Activated naive CD8-positive, alpha-beta T cell treated with anti-CD3 and anti-CD28 coated beads for 36 hours (primary cell): ENCODE measurements at regions not wholly inside any gene's neighbourhood (a gene's known extent, or its start where the extent isn't known, plus 50 kb on each side); places are given as distances from the start of the nearest gene placed in this dataset.
"Not testable (repeated sequence)": the region's sequence is repeated elsewhere in the genome, so short reads cannot be mapped to it uniquely, and the experiment has no call there.

ENCODE experiments used
- DNase-seq: peaks from one replicate; pipeline ENCODE4 v3.0.0; 2021
- H3K27ac Mint-ChIP-seq: one replicate; pipeline ENCODE4 v1.8.0; 2022; ENCODE audit warnings: mild to moderate bottlenecking, moderate library complexity, mixed read lengths
- H3K27me3 Mint-ChIP-seq: one replicate; pipeline ENCODE4 v1.8.0; 2022; ENCODE audit warnings: mild to moderate bottlenecking, mixed read lengths
- H3K36me3 Mint-ChIP-seq: one replicate; pipeline ENCODE4 v1.8.0; 2021; ENCODE audit warnings: mild to moderate bottlenecking, mixed read lengths
- H3K4me1 Mint-ChIP-seq: one replicate; pipeline ENCODE4 v1.8.0; 2021; ENCODE audit warnings: mixed read lengths
- H3K4me3 Mint-ChIP-seq: one replicate; pipeline ENCODE4 v1.8.0; 2022; ENCODE audit warnings: mild to moderate bottlenecking, moderate library complexity, mixed read lengths
- H3K9me3 Mint-ChIP-seq: one replicate; pipeline ENCODE4 v1.8.0; 2022; ENCODE audit warnings: mixed read lengths

GRCh38 chr6:159642995-159643394 is 50.0 kb downstream of the SOD2 start:
- Mint-ChIP-seq H3K4me1 (peaks cover 3% of the 10 kb centered on the region), H3K9me3 (peaks cover 13% of the 10 kb centered on the region), H3K4me3 (no peak overlapping the region), H3K36me3 (peaks cover 19% of the 10 kb centered on the region), H3K27ac (no peak overlapping the region), H3K27me3 (no peaks in the 10 kb centered on the region)
- DNase-seq, result no peak

GRCh38 chr6:159642481-159642880 is 50.6 kb downstream of the SOD2 start:
- H3K9me3 Mint-ChIP-seq, result peaks cover 14% of the 10 kb centered on the region
- H3K27me3 Mint-ChIP-seq, result no peaks in the 10 kb centered on the region
- H3K27ac Mint-ChIP-seq, result no peak overlapping the region
- peaks cover 21% of the 10 kb centered on the region for H3K36me3 Mint-ChIP-seq
- no peak for DNase-seq
- H3K4me1 Mint-ChIP-seq, result peaks cover 3% of the 10 kb centered on the region
- no peak overlapping the region for H3K4me3 Mint-ChIP-seq

- H3K36me3 Mint-ChIP-seq, result peaks cover 21% of the 10 kb centered on the region
- no peaks in the 10 kb centered on the region for H3K27me3 Mint-ChIP-seq
- H3K4me3 Mint-ChIP-seq, result no peak overlapping the region
- H3K9me3 Mint-ChIP-seq, result peaks cover 14% of the 10 kb centered on the region
- peaks cover 3% of the 10 kb centered on the region for H3K4me1 Mint-ChIP-seq
- DNase-seq, result no peak
- H3K27ac Mint-ChIP-seq, result no peak overlapping the region
These were observed 52.1 kb downstream of the SOD2 start for GRCh38 chr6:159640722-159641482.

GRCh38 chr6:159640322-159640721 is 52.7 kb downstream of the SOD2 start:
- no peak for DNase-seq
- no peaks in the 10 kb centered on the region for H3K27me3 Mint-ChIP-seq
- peaks cover 21% of the 10 kb centered on the region for H3K36me3 Mint-ChIP-seq
- H3K4me1 Mint-ChIP-seq, result no peaks in the 10 kb centered on the region
- H3K4me3 Mint-ChIP-seq, result no peak overlapping the region
- H3K27ac Mint-ChIP-seq, result no peak overlapping the region
- H3K9me3 Mint-ChIP-seq, result peaks cover 14% of the 10 kb centered on the region

- no peak for DNase-seq
- H3K4me1 Mint-ChIP-seq, result no peaks in the 10 kb centered on the region
- H3K4me3 Mint-ChIP-seq, result no peak overlapping the region
- no peak overlapping the region for H3K27ac Mint-ChIP-seq
- no peaks in the 10 kb centered on the region for H3K27me3 Mint-ChIP-seq
- H3K36me3 Mint-ChIP-seq, result peaks cover 21% of the 10 kb centered on the region
- H3K9me3 Mint-ChIP-seq, result peaks cover 14% of the 10 kb centered on the region
These were observed 53.3 kb downstream of the SOD2 start for GRCh38 chr6:159639721-159640120.

- peaks cover 3% of the 10 kb centered on the region for H3K36me3 Mint-ChIP-seq
- no peaks in the 10 kb centered on the region for H3K27me3 Mint-ChIP-seq
- H3K9me3 Mint-ChIP-seq, result peaks cover 1% of the 10 kb centered on the region
- H3K4me3 Mint-ChIP-seq, result no peak overlapping the region
- H3K27ac Mint-ChIP-seq, result no peak overlapping the region
- no peaks in the 10 kb centered on the region for H3K4me1 Mint-ChIP-seq
- DNase-seq, result no peak
These were observed 59.8 kb downstream of the SOD2 start for GRCh38 chr6:159633196-159633595.

GRCh38 chr6:159631886-159632285 is 61.2 kb downstream of the SOD2 start:
- H3K4me3 Mint-ChIP-seq, result no peak overlapping the region
- H3K27me3 Mint-ChIP-seq, result no peaks in the 10 kb centered on the region
- no peaks in the 10 kb centered on the region for H3K9me3 Mint-ChIP-seq
- H3K27ac Mint-ChIP-seq, result no peak overlapping the region
- no peak for DNase-seq
- no peaks in the 10 kb centered on the region for H3K4me1 Mint-ChIP-seq
- no peaks in the 10 kb centered on the region for H3K36me3 Mint-ChIP-seq

GRCh38 chr6:159627939-159628338 is 65.1 kb downstream of the SOD2 start:
- Mint-ChIP-seq H3K27me3 (no peaks in the 10 kb centered on the region), H3K4me1 (no peaks in the 10 kb centered on the region)

GRCh38 chr6:159626506-159626905 is 66.5 kb downstream of the SOD2 start:
- H3K4me1 Mint-ChIP-seq, H3K4me3 Mint-ChIP-seq, H3K9me3 Mint-ChIP-seq, H3K27ac Mint-ChIP-seq, H3K27me3 Mint-ChIP-seq, DNase-seq, H3K36me3 Mint-ChIP-seq: not testable (repeated sequence)

More at GRCh38 chr6:159627939-159628338, 65.1 kb downstream of the SOD2 start:
- Mint-ChIP-seq H3K36me3 (no peaks in the 10 kb centered on the region), H3K9me3 (no peaks in the 10 kb centered on the region), H3K4me3 (no peak overlapping the region), H3K27ac (no peak overlapping the region)
- DNase-seq, result no peak

- no peak for DNase-seq
- H3K4me3 Mint-ChIP-seq, result no peak overlapping the region
- H3K4me1 Mint-ChIP-seq, result no peaks in the 10 kb centered on the region
- H3K27me3 Mint-ChIP-seq, result no peaks in the 10 kb centered on the region
- H3K9me3 Mint-ChIP-seq, result no peaks in the 10 kb centered on the region
- H3K36me3 Mint-ChIP-seq, result peaks cover 6% of the 10 kb centered on the region
- no peak overlapping the region for H3K27ac Mint-ChIP-seq
These were observed 69.9 kb downstream of the SOD2 start for GRCh38 chr6:159623156-159623555.

GRCh38 chr6:159620947-159621346 is 72.1 kb downstream of the SOD2 start:
- H3K9me3 Mint-ChIP-seq, result peaks cover 17% of the 10 kb centered on the region
- H3K4me3 Mint-ChIP-seq, result no peak overlapping the region
- no peak overlapping the region for H3K27ac Mint-ChIP-seq
- no peaks in the 10 kb centered on the region for H3K4me1 Mint-ChIP-seq
- H3K27me3 Mint-ChIP-seq, result no peaks in the 10 kb centered on the region
- no peak for DNase-seq
- H3K36me3 Mint-ChIP-seq, result peaks cover 20% of the 10 kb centered on the region

GRCh38 chr6:159617444-159617843 is 75.6 kb downstream of the SOD2 start:
- H3K9me3 Mint-ChIP-seq, result peaks cover 29% of the 10 kb centered on the region
- H3K27me3 Mint-ChIP-seq, result no peaks in the 10 kb centered on the region
- H3K36me3 Mint-ChIP-seq, result peaks cover 32% of the 10 kb centered on the region
- H3K4me3 Mint-ChIP-seq, result no peak overlapping the region
- no peaks in the 10 kb centered on the region for H3K4me1 Mint-ChIP-seq
- no peak for DNase-seq
- no peak overlapping the region for H3K27ac Mint-ChIP-seq

GRCh38 chr6:159616456-159616855 is 76.6 kb downstream of the SOD2 start:
- no peaks in the 10 kb centered on the region for H3K4me1 Mint-ChIP-seq
- no peak for DNase-seq
- H3K27me3 Mint-ChIP-seq, result no peaks in the 10 kb centered on the region
- peaks cover 29% of the 10 kb centered on the region for H3K9me3 Mint-ChIP-seq
- no peak overlapping the region for H3K27ac Mint-ChIP-seq
- H3K4me3 Mint-ChIP-seq, result no peak overlapping the region
- H3K36me3 Mint-ChIP-seq, result peaks cover 32% of the 10 kb centered on the region

- H3K4me1 Mint-ChIP-seq, result no peaks in the 10 kb centered on the region
- H3K36me3 Mint-ChIP-seq, result peaks cover 32% of the 10 kb centered on the region
- no peaks in the 10 kb centered on the region for H3K27me3 Mint-ChIP-seq
- H3K9me3 Mint-ChIP-seq, result peaks cover 29% of the 10 kb centered on the region
- DNase-seq, result no peak
- no peak overlapping the region for H3K4me3 Mint-ChIP-seq
- H3K27ac Mint-ChIP-seq, result no peak overlapping the region
These were observed 77.1 kb downstream of the SOD2 start for GRCh38 chr6:159615918-159616317.

GRCh38 chr6:159610881-159611280 is 82.2 kb downstream of the SOD2 start:
- Mint-ChIP-seq H3K36me3 (peaks cover 11% of the 10 kb centered on the region), H3K4me1 (no peaks in the 10 kb centered on the region)

GRCh38 chr6:159609652-159610178 is 83.3 kb downstream of the SOD2 start:
- Mint-ChIP-seq H3K36me3 (peaks cover 6% of the 10 kb centered on the region), H3K4me3 (no peak overlapping the region), H3K27me3 (no peaks in the 10 kb centered on the region), H3K27ac (no peak overlapping the region), H3K9me3 (peaks cover 11% of the 10 kb centered on the region), H3K4me1 (no peaks in the 10 kb centered on the region)
- no peak for DNase-seq

More at GRCh38 chr6:159610881-159611280, 82.2 kb downstream of the SOD2 start:
- Mint-ChIP-seq H3K4me3 (no peak overlapping the region), H3K9me3 (peaks cover 17% of the 10 kb centered on the region), H3K27ac (no peak overlapping the region), H3K27me3 (no peaks in the 10 kb centered on the region)
- DNase-seq, result no peak
